A673 (cell line): ENCODE measurements at regions not wholly inside any gene's neighbourhood (a gene's known extent, or its start where the extent isn't known, plus 50 kb on each side); places are given as distances from the start of the nearest gene placed in this dataset.

Source experiments
- EZH2 ChIP-seq: fragments of 200-600 bp; sonication (generic); IDR thresholded peaks from 2 replicates; pipeline ENCODE4 v1.6.1; 2017; ENCODE audit warnings: borderline replicate concordance, low read depth, mild to moderate bottlenecking, mixed read lengths, antibody characterized with exemption, low read length; ENCODE audit not compliant: poor library complexity, severe bottlenecking
- TF ChIP-seq, protein P1 (sequence below): fragments of 300-800, 200-600 bp; sonication (generic); conservative IDR thresholded peaks from 2 replicates; pipeline ENCODE4 v1.5.1; 2017; ENCODE audit warnings: low read depth, mild to moderate bottlenecking, antibody characterized with exemption, low read length, moderate library complexity, mixed read lengths

DNA sequence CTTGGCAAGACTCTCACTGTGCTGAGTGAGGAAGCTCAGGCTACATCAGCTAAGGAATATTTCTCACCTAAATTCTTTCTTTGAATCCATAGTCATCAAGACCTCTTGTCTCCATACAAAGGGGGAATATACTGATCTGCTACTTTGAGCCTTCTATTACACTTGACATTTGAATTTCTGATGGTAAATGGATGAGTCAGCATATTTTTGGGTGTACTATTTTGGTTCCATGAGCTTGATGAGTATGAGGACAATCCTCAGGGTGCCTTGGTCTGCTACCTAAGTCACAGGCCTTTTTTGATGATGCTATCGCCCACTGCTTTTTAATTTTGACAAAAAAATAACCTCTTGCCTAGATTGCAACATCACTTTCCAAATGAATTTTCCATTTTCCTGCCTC is 415.7 kb downstream of the PPP1R2C start:
- TF ChIP-seq, protein P1, sequence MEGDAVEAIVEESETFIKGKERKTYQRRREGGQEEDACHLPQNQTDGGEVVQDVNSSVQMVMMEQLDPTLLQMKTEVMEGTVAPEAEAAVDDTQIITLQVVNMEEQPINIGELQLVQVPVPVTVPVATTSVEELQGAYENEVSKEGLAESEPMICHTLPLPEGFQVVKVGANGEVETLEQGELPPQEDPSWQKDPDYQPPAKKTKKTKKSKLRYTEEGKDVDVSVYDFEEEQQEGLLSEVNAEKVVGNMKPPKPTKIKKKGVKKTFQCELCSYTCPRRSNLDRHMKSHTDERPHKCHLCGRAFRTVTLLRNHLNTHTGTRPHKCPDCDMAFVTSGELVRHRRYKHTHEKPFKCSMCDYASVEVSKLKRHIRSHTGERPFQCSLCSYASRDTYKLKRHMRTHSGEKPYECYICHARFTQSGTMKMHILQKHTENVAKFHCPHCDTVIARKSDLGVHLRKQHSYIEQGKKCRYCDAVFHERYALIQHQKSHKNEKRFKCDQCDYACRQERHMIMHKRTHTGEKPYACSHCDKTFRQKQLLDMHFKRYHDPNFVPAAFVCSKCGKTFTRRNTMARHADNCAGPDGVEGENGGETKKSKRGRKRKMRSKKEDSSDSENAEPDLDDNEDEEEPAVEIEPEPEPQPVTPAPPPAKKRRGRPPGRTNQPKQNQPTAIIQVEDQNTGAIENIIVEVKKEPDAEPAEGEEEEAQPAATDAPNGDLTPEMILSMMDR = no peak
- no peak for TF ChIP-seq EZH2
